GM12891 (cell line): ENCODE measurements at regions not wholly inside any gene's neighbourhood (a gene's known extent, or its start where the extent isn't known, plus 50 kb on each side); places are given as distances from the start of the nearest gene placed in this dataset.

Experiments
- PAX5 ChIP-seq: IDR thresholded peaks from 2 replicates; pipeline ENCODE4 v1.6.1; 2011; ENCODE audit warnings: low read length, moderate library complexity, mild to moderate bottlenecking; ENCODE audit not compliant: insufficient read depth, severe bottlenecking
- POLR2A ChIP-seq: IDR thresholded peaks from 2 replicates; pipeline ENCODE4 v1.6.1; 2011; ENCODE audit warnings: low read depth, low read length, control low read depth
- POLR2AphosphoS5 ChIP-seq: IDR thresholded peaks from 2 replicates; pipeline ENCODE4 v1.6.1; 2011; ENCODE audit warnings: low read depth, low read length, control low read depth
- POU2F2 ChIP-seq: IDR thresholded peaks from 2 replicates; pipeline ENCODE4 v1.6.1; 2011; ENCODE audit warnings: low read depth, mild to moderate bottlenecking, control low read depth, low read length, moderate library complexity
- SPI1 ChIP-seq: IDR thresholded peaks from 2 replicates; pipeline ENCODE4 v1.6.1; 2011; ENCODE audit warnings: low read depth, low read length, control low read depth
- TAF1 ChIP-seq: IDR thresholded peaks from 2 replicates; pipeline ENCODE4 v1.6.1; 2011; ENCODE audit warnings: low read depth, low read length, control low read depth

- TF ChIP-seq POLR2AphosphoS5 (no peak), POLR2A (no peak), TAF1 (no peak), PAX5 (no peak), SPI1 (no peak), POU2F2 (no peak)
Observed at GRCh38 chr6:153698001-153698400, 341.0 kb upstream of the OPRM1 start.
